B cell (primary cell): ENCODE measurements at regions not wholly inside any gene's neighbourhood (a gene's known extent, or its start where the extent isn't known, plus 50 kb on each side); places are given as distances from the start of the nearest gene placed in this dataset.

Source experiments
- EZH2 ChIP-seq: IDR thresholded peaks from 2 replicates; pipeline ENCODE4 v1.6.1; 2012; ENCODE audit warnings: borderline replicate concordance, low read depth, mild to moderate bottlenecking, moderate library complexity, low read length; ENCODE audit not compliant: insufficient read depth, poor library complexity, severe bottlenecking
- TF ChIP-seq, protein P1 (sequence below): fragments of 200-600 bp; IDR thresholded peaks from one replicate; pipeline ENCODE4 v1.8.0; 2022; ENCODE audit warnings: antibody characterized with exemption, mild to moderate bottlenecking

DNA sequence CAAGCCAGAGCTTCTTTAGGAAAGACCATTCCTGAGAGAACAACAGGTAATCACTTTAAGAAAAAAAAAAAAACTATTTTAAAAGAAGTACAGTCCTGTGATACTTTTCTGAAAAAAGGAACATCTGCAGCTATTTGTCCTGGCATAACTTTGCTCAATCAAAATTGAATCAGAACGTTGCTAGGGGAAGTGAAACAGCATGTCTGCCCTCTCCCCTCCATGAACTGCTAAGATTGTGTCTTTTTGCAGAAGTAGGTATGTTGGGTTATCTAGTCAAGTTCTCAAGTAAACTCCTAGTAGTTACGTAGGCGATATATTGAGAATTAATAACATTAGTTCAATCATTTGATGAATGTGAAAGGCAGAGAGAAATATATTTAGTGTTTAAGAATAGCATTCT is 1013.3 kb downstream of the TUSC7 start:
- TF ChIP-seq, protein P1, sequence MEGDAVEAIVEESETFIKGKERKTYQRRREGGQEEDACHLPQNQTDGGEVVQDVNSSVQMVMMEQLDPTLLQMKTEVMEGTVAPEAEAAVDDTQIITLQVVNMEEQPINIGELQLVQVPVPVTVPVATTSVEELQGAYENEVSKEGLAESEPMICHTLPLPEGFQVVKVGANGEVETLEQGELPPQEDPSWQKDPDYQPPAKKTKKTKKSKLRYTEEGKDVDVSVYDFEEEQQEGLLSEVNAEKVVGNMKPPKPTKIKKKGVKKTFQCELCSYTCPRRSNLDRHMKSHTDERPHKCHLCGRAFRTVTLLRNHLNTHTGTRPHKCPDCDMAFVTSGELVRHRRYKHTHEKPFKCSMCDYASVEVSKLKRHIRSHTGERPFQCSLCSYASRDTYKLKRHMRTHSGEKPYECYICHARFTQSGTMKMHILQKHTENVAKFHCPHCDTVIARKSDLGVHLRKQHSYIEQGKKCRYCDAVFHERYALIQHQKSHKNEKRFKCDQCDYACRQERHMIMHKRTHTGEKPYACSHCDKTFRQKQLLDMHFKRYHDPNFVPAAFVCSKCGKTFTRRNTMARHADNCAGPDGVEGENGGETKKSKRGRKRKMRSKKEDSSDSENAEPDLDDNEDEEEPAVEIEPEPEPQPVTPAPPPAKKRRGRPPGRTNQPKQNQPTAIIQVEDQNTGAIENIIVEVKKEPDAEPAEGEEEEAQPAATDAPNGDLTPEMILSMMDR, result no peak
- TF ChIP-seq EZH2, result no peak
